HG03457 (cell line): ENCODE measurements at regions not wholly inside any gene's neighbourhood (a gene's known extent, or its start where the extent isn't known, plus 50 kb on each side); places are given as distances from the start of the nearest gene placed in this dataset.
"Not testable (repeated sequence)": the region's sequence is repeated elsewhere in the genome, so short reads cannot be mapped to it uniquely, and the experiment has no call there.

Source experiments
- ATAC-seq: cut with Tn5 transposase; IDR thresholded peaks from one replicate; pipeline ENCODE4 v1.9.1; 2021; ENCODE audit warnings: moderate number of reproducible peaks; ENCODE audit not compliant: unreplicated experiment

GRCh38 chr21:27035791-27036190, 68.9 kb upstream of the ADAMTS5 start:
- no peak for ATAC-seq

DNA sequence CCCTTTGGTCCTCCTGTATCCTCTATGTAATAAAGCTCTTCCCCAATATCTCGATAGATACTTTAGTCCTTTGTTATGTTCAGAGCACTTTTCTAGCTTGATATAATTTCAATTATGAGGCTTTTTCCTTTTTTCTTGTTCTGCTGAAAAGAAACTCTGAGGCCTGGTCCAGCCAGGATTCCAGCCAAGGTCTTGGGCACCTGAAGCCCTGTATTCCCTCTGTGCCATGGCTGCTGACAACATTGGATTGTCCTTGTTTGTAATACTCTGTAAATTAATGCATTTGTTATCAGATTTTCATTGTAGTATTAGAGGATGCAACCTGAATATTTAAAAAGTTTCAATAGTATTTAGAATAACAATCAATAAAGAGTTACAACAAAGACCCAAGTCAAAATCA, 67.9 kb upstream of the ADAMTS5 start:
- no peak for ATAC-seq

GRCh38 chr21:27033471-27033870, 66.6 kb upstream of the ADAMTS5 start:
- ATAC-seq, result no peak

- no peak for ATAC-seq
Observed at GRCh38 chr21:27026501-27026900, 59.6 kb upstream of the ADAMTS5 start.

- not testable (repeated sequence) for ATAC-seq
Observed at GRCh38 chr21:27025708-27026107, 58.8 kb upstream of the ADAMTS5 start.

DNA sequence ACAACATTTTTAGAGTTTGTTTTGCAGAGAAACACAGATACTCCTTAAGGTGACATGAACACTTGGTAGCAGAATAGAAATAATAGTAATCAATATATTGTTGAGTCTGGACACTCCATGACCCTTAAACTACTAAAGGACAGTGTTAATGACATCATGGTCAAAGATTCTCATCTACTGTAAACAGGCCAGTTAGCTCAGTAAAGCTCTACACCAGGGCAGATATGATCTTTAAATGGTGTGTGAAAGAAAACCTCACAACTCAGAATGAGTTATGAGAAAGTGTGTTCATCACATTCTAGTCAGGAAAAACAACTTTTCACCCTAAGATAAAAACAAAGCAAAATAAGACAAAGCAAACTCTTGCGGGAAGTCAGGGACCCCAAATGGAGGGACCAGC, 58.1 kb upstream of the ADAMTS5 start:
- ATAC-seq, result no peak

- no peak for ATAC-seq
Observed at GRCh38 chr21:27024301-27024700, 57.4 kb upstream of the ADAMTS5 start.

GRCh38 chr21:27023186-27023585, 56.3 kb upstream of the ADAMTS5 start:
- no peak for ATAC-seq

- no peak for ATAC-seq
Observed at GRCh38 chr21:27021801-27022200, 54.9 kb upstream of the ADAMTS5 start.

GRCh38 chr21:27021046-27021445, 54.2 kb upstream of the ADAMTS5 start:
- no peak for ATAC-seq

DNA sequence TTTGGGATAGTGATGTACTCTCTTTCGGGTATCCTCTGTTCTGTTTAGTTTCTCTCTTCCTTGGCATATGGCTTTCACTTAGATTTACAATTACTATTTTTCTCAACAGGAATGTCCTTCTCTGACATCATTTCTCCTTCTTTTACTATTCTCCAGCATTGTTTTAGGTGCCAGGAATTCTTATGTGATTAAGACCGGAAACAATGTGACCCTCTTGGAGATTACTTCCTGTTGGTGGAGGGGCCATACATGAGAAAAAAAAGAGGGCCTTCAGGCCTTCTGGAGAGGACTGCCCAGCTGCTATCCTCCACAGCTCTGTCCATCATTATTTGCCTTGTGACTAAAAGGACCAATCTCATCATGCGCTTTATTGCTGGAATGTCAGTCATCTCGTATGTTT, 50.4 kb upstream of the ADAMTS5 start:
- ATAC-seq, result no peak
